ENCODE measurements at regions not wholly inside any gene's neighbourhood (a gene's known extent, or its start where the extent isn't known, plus 50 kb on each side); places are given as distances from the start of the nearest gene placed in this dataset.

GRCh38 chr10:44682507-44682906 is 228.6 kb upstream of the TMEM72 start:
- TF ChIP-seq CTCF (IDR thresholded peaks at IDR 0.05; ENCODE audit: extremely low read depth, missing control alignments): no peak
- no peak for DNase-seq (ENCODE audit: low spot score)

GRCh38 chr10:44684661-44685060 is 226.5 kb upstream of the TMEM72 start:
- no peak for DNase-seq (ENCODE audit: low spot score)
- TF ChIP-seq CTCF (IDR thresholded peaks at IDR 0.05; ENCODE audit: extremely low read depth, missing control alignments): no peak

GRCh38 chr10:44685220-44685619 is 225.9 kb upstream of the TMEM72 start:
- no peak for DNase-seq (ENCODE audit: low spot score)
- TF ChIP-seq CTCF (IDR thresholded peaks at IDR 0.05; ENCODE audit: extremely low read depth, missing control alignments): no peak

GRCh38 chr10:44685747-44686146 is 225.4 kb upstream of the TMEM72 start:
- DNase-seq (ENCODE audit: low spot score): no peak

GRCh38 chr10:44689368-44689767 is 221.8 kb upstream of the TMEM72 start:
- TF ChIP-seq CTCF (IDR thresholded peaks at IDR 0.05; ENCODE audit: extremely low read depth, missing control alignments): no peak
- no peak for DNase-seq (ENCODE audit: low spot score)

More at GRCh38 chr10:44685747-44686146, 225.4 kb upstream of the TMEM72 start:
- TF ChIP-seq CTCF (IDR thresholded peaks at IDR 0.05; ENCODE audit: extremely low read depth, missing control alignments): no peak

GRCh38 chr10:44696496-44696895 is 214.6 kb upstream of the TMEM72 start:
- TF ChIP-seq CTCF (IDR thresholded peaks at IDR 0.05; ENCODE audit: extremely low read depth, missing control alignments): no peak
- no peak for DNase-seq (ENCODE audit: low spot score)

- no peak for DNase-seq (ENCODE audit: low spot score)
- TF ChIP-seq CTCF (IDR thresholded peaks at IDR 0.05; ENCODE audit: extremely low read depth, missing control alignments): no peak
Measured at GRCh38 chr10:44697116-44697515, 214.0 kb upstream of the TMEM72 start.
